ENCODE measurements at regions not wholly inside any gene's neighbourhood (a gene's known extent, or its start where the extent isn't known, plus 50 kb on each side); places are given as distances from the start of the nearest gene placed in this dataset.

GRCh38 chr2:17149945-17150344, 368.3 kb downstream of the RAD51AP2 start:
- TF ChIP-seq ETS1 (IDR thresholded peaks at IDR 0.05) = no peak
- TF ChIP-seq POLR2AphosphoS5 (IDR thresholded peaks at IDR 0.05; ENCODE audit: low read depth) = no peak
- TF ChIP-seq, protein P1, sequence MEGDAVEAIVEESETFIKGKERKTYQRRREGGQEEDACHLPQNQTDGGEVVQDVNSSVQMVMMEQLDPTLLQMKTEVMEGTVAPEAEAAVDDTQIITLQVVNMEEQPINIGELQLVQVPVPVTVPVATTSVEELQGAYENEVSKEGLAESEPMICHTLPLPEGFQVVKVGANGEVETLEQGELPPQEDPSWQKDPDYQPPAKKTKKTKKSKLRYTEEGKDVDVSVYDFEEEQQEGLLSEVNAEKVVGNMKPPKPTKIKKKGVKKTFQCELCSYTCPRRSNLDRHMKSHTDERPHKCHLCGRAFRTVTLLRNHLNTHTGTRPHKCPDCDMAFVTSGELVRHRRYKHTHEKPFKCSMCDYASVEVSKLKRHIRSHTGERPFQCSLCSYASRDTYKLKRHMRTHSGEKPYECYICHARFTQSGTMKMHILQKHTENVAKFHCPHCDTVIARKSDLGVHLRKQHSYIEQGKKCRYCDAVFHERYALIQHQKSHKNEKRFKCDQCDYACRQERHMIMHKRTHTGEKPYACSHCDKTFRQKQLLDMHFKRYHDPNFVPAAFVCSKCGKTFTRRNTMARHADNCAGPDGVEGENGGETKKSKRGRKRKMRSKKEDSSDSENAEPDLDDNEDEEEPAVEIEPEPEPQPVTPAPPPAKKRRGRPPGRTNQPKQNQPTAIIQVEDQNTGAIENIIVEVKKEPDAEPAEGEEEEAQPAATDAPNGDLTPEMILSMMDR (conservative IDR thresholded peaks at IDR 0.05; ENCODE audit: low read depth in 2 of 2) = no peak

Data from GM23338 (cell line).